ENCODE measurements at regions not wholly inside any gene's neighbourhood (a gene's known extent, or its start where the extent isn't known, plus 50 kb on each side); places are given as distances from the start of the nearest gene placed in this dataset.
"Not testable (repeated sequence)": the region's sequence is repeated elsewhere in the genome, so short reads cannot be mapped to it uniquely, and the experiment has no call there.

DNA sequence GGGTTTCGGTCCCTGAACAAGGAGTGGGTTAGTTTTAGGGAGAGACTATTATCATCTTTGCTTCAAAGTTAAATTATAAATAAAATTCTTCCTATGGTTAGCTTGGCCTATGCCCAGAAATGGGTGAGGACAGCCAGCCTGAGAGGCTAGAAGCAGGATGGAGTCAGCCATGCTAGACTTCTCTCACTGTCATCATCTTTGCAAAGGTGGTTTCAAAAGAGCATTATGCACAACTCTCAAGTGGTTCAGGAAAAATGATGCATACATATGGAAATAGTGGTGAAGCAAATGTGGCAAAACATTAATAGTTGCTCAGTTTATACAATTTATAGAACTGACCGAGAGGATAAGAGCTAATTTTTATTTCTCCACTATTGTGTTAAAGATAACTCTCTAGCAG is 124.3 kb upstream of the FOXN2 start:
- no peak for DNase-seq (ENCODE audit: low read depth in 2 of 2)

DNA sequence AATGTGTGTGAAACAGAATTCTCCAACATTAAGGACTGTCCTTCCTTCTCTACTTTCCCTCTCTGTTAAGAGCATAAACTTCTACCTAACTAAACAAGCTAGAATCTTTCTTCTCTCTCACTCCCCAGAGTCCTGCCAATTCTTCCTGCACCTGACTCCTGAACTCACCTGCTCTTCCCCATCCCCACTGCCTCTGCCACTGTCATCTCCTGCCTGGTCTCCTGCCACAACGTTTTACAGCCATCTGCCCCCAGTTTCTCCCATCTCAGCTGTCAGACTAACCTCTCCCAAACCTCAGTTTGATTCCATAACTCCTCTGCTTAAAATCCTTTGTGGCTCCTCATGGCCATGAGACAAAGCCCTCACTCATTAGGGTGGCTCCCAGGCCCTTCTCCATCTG is 119.8 kb upstream of the FOXN2 start:
- no peak for DNase-seq (ENCODE audit: low read depth in 2 of 2)

DNA sequence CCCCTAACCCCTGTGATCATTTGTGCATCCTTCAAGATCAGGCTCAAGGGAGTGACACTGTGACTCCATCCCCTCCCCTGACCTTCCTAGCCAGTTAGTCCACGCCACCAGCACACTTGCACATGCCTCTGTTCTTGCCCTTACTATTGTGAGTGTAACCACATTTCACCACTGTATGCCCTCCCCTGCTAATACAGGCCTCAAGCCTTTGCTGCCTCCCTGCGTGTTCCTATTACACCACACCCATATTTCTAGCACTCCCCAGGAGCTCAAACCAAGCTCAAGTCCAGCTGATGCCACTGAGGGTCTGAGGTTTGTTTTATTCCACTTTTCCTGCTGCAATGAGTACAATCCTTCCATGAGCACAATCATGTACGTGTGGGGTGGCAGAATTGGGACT is 119.3 kb upstream of the FOXN2 start:
- DNase-seq (ENCODE audit: low read depth in 2 of 2), result no peak

DNA sequence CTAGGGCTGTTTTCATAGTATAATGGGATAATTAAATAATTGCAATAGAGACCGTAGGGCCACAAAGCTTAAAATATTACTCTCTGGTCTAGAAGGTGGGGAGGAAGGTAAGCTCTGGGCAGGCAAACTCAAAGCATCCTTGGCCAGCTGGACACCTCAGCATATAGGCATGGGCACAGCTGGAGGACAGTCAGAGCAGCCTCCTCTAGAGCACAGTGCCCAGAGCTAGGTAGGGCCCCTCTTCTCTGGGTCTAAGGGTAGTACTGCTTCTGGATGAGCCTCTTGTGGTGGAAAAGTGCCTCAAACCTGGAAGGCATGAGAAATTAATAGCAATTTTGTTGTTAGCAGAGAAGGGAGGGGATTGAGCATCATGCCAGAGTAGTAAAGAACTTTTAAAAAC is 116.9 kb upstream of the FOXN2 start:
- DNase-seq (ENCODE audit: low read depth in 2 of 2), result no peak

DNA sequence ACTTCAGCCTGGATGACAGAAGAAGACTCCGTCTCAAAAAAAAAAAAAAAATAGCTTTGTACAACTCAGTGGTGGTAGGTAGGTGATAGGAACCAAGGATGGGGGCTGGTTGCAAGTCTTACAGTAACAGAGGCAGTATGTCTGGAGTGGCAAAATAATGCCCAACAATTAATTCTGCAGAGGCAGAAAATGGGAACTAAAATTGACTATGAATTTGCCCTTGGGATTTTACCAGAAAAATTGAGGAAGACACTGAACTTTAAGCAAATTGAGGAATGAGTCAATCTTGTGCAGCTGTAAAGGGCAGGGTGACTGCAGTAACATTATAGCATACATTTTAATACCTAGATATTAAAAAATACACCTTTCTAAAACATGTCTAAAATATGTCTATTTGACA is 116.1 kb upstream of the FOXN2 start:
- DNase-seq (ENCODE audit: low read depth in 2 of 2), result no peak

DNA sequence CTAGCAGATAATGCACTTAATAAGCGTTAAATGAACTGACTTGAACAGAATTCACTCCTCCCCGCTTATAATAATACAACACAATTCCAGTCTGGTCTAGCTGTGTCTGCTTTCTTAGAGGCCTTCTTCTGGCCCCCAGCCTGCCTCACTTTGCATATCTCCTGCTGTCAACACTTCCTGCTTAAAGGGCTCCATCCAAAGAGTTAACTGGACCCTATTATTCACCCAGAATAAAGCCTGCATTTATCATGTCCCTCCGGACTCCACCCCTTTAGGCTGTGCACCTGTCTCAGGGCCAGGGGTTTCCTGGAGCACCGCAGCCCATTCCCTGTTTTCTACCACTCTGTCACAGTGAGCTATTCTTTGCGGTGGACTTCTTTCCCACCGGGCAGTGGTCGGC is 115.4 kb upstream of the FOXN2 start:
- no peak for DNase-seq (ENCODE audit: low read depth in 2 of 2)

DNA sequence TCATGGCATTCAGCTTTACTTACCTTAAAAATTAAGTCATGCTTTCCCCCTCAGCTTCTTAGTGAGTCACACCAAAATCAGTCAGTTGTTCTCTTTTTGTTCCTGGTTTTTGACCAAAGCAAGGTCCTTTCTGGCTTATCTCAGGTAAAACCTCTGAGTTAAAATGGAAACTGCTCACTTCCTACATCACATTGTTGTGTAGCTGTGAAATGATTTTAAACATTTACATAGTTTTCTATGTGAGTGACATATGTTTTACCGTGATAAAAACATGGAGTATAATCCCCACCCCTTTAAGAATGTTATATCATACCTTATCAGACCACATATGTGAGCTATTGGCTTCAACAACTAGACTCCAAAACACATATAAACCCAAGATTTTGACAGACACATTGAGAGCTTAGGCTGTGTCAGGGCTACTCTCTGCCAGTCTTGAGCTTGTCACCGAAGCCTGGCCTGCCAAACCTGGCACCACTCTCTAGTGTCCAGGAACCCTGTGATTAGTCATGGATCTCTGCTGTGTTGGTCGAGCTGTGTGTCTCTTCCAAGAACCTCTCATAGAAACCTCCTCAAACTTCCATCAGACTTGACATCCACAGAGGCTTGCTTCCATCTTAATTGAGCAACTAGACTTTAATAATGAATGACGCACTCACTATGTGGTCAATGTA is 113.7 kb upstream of the FOXN2 start:
- no peak for DNase-seq (ENCODE audit: low read depth in 2 of 2)

DNA sequence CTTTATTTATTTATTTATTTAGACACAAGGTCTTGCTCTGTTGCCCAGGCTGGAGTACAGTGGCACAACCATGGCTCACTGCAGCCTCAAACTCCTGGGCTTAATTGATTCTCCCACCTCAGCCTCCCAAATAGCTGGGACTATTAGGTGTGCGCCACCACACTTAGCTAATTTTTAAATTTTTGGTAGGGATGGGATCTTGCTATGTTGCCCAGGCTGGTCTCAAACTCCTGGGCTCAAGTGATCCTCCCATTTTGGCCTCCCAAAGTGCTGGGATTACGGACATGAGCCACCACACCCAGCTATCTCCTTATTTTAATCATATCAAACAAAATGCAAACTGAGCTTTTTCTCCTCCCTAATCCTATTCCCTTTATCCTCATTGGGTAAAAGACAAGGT is 113.0 kb upstream of the FOXN2 start:
- DNase-seq (ENCODE audit: low read depth in 2 of 2), result not testable (repeated sequence)

DNA sequence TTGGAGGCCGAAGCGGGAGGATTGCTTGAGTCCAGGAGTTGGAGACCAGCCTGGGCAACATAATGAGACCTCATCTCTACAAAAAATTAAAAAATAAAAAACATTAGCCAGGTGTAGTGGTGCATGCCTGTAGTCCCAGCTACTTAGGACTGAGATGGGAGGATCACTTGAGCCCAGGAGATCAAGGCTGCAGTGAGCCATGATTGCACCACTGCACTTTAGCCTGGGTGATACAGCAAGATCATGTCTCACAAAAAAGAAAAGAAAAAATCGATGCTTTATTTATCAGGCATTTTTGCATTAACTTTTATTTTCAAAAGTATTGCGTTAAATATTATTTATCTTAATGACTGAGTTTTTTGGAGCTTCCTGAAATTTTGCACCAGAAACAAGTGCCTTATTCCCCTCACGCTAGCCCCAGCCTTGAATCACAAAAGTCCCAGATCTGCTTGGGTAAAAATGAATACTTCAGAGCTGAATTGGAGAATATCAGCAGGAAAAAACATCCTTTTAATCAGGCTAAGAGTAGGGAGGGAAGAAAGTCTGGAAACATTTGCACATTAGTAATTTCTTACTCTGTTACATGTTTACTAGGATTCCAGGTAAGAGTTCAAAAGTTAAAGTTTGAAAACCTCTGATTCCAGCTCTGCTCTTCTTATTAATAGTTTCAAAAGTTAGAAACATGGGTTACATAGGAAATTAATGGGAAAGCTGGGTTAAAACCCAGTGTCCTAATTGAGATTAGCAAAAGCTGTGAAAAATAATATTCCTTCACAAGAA is 111.4 kb upstream of the FOXN2 start:
- no peak for DNase-seq (ENCODE audit: low read depth in 2 of 2)

DNA sequence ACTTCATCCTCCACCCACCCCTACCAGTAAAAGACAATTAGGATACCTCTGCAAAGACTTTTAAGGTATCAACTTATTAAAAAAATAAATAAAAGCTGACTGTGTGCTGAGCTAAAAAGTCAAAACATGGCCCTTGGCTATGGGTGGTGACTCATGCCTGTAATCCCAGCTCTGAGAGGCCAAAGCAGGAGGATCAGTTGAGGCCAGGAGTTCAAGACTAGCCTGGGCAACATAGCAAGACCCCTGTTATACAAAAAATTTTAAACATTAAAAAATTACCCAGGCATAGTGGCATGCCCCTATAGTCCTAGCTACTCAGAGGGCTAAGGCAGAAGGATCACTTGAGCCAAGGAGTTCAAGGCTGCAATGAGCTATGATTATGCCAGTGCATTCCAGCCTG is 110.8 kb upstream of the FOXN2 start:
- no peak for DNase-seq (ENCODE audit: low read depth in 2 of 2)

DNA sequence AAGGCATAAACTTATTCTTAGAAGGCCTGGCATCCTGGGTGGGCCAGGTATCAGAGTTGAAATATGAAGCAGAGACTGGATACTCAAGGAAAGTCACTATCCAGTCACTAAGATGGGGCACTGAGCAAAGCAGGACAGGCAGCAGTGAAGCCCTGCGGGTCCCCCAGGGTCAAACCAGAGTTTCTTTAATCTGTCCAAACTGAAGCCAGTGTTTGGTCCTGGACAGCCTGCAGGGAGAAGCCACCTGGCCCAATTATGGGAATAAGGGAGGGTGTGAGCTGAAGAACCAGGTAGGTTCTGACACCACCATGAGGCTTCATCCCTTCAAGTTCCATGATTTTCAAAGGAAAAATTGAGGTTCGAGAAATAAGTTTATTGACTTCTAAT is 109.7 kb upstream of the FOXN2 start:
- no peak for DNase-seq (ENCODE audit: low read depth in 2 of 2)

DNA sequence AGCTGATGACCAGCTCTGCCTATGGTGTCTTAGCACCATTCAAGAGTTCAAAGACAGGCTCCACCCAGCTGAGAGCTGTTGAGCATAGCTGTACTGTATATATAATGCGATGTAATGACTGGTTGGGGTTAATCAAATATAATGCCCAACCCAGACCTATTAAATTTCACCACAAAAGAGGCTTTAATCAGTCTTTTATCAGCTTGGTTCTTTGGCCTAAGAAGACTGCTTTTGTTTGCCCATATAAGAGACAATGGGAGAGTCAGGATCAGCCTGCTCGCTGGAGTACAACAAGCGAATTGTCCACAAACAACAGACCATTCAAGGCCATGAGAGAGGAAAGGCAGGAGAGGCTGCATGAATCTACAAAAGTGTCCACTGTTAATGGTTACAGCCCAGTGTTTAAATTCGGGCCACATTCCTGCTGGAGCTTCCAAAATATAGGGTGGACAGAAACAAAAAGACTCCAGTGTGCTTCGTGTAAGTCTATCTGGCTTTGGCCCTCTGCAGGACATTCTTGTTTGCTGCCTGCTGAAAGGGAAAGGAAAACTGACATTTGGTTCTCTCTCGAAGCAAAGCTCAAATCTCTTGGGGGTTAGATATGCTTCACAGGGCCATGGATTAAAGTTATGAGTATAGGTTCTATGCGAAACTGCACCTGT is 109.2 kb upstream of the FOXN2 start:
- DNase-seq (ENCODE audit: low read depth in 2 of 2), result no peak

DNA sequence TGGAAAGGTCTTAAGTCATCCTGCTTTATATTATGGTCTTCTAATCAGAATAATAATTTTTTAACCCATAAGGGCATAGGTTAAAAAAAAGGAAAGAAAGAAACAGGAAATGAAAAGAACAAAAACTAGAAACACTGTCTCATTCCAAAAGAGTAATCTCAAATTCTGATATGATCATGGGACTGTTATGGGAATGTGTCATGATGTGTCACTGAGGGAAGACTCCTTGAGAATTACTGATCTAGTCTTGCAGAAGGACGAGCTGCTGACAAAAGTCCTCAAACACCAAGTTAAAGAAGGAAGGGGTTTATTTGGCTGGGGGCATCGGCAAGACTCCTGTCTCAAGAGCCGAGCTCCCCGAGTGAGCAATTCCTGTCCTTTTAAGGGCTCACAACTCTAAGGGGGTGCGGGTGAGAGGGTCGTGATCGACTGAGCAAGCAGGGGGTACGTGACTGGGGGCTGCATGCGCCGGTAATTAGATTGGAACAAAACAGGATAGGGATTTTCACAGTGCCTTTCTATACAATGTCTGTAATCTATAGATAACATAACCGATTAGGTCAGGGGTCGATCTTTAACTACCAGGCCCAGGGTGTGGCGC is 108.3 kb upstream of the FOXN2 start:
- DNase-seq (ENCODE audit: low read depth in 2 of 2), result not testable (repeated sequence)

DNA sequence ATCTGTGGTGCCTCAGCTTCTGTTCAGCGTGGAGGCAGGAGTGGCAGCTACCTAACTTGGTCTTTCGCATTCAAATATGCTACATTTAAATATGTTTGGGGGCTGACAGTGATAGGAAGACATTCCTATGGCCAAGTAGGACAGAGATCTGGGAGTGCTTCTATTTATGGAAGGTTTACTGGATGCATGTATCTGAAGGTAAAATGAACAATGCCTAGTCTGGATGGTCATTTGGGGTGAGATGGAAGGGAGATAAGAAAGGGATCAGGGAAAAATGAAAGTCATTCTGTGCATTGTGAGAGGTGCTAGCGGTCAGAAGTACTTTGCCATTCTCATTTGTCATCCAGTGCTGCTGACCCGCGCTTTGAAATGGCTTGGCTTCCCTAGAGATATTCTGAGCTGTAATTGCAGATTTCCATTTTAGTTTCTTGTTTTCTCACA is 107.3 kb upstream of the FOXN2 start:
- no peak for DNase-seq (ENCODE audit: low read depth in 2 of 2)

DNA sequence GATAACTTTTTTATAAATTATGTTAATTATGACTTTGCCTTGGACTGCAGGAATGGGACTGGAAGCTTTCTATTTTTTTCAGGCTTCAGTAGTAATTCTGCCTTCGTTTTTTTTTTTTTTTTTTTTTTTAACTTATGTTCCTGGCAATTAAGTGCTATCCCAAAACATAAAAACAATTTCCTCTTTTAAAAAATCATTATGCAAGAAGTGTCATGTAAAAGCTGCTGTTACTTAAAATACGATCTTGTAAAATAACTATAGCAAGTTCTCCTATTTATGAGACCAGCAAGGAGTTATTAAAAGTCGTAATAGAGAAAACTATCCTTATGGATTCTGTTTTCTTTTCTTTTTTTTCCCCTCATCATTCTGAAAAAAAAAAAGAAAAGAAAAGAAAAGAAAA is 106.6 kb upstream of the FOXN2 start:
- DNase-seq (ENCODE audit: low read depth in 2 of 2), result no peak

DNA sequence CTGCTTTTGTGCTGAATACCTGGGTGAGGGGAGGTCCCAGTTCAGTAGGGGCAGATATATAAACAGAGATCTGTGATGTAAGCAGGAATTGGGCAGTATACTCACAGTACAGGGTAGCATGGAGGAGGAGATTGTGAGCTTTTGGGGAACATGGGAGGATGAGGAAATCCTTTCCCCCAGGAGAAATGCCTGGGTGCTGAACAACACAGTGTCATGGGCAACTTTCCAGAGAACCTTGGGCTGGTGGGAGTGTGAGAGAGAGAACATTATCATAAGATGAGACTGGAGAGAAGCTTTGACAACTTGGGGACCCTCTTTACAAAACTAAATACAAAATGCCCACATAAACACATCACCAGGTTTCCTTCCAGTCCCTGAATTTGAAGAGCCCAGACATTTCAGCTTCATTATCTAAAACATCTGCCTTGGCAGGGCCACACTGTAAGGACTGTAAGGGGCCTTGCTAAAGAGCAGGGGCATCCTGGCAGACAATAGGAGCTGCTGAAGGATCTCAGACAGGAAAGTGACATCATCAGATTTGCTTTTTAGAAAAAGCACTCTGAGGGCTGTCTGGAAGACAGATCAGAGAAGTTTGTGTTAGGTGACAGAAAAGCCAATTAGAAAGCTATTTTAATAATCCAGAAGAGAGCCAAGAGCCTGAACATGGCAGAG is 105.1 kb upstream of the FOXN2 start:
- DNase-seq (ENCODE audit: low read depth in 2 of 2), result no peak

DNA sequence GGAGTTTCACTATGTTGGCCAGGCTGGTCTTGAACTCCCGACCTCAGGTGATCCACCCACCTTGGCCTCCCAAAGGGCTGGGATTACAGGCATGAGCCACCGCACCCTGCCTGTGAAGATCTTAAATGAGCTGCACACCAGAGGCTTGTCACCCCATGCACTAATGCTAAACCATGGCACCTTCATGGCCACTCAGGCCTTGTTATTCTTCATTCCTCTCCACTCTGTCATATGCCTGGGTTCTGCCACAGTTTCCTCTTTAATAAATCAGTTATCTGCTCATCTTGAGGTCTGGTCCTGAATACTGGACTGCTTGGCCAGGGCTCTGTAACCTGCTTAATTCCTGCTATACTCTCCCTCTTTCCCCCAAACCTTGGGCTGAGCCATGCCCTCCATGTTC is 104.3 kb upstream of the FOXN2 start:
- DNase-seq (ENCODE audit: low read depth in 2 of 2), result no peak

DNA sequence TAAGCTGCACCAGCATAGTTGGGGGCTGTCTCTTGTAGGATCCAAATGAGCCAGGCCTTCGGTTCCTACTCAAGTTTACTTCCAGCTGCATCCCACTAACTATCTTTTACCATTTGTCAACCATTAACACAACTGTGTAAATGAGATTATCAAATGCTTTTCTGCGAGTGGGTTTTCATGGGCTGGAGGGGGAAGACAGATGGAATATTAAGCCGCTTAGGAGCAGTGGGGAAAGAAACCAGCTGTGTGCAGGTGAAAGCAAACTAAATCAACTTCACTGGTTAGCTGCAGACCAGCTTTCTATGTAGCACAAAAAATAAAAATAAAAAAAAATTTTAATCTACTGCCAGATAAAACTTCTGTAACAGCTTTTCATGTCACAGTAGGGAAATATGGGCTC is 100.8 kb upstream of the FOXN2 start:
- no peak for DNase-seq (ENCODE audit: low read depth in 2 of 2)

DNA sequence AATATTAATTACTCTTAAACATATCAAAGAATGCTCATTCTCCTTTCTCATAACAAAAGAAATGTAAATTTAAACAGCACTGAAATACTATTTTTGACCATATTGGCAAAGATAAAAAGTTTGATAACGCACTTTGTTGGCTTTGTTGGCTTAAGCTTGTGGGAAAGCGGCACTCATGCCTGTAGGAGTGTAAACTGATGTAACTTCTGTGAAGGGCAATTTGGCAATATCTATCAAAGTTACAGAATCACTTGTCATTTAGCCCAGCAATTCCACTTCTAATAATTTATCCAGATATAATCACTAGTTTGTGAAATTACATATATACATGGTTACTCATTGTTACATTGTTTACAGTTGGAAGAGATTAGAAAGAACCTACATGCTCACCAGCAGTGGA is 96.3 kb upstream of the FOXN2 start:
- DNase-seq (ENCODE audit: low read depth in 2 of 2), result no peak

DNA sequence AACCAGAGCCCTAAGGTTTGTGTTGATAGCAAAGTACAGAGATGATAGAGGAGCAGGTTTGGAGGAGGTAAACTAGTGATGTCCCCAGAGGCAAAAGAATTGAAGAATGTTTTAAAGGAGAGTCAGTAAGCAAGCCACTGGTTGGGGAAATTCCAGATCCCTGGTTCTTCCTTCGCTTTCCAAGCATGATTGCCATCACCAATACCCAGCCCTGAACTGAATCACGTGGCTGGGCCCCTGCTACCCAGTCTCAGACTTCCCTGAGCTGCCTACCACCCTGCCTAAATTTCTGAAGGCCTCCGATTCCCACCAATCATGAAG is 95.3 kb upstream of the FOXN2 start:
- no peak for DNase-seq (ENCODE audit: low read depth in 2 of 2)

DNA sequence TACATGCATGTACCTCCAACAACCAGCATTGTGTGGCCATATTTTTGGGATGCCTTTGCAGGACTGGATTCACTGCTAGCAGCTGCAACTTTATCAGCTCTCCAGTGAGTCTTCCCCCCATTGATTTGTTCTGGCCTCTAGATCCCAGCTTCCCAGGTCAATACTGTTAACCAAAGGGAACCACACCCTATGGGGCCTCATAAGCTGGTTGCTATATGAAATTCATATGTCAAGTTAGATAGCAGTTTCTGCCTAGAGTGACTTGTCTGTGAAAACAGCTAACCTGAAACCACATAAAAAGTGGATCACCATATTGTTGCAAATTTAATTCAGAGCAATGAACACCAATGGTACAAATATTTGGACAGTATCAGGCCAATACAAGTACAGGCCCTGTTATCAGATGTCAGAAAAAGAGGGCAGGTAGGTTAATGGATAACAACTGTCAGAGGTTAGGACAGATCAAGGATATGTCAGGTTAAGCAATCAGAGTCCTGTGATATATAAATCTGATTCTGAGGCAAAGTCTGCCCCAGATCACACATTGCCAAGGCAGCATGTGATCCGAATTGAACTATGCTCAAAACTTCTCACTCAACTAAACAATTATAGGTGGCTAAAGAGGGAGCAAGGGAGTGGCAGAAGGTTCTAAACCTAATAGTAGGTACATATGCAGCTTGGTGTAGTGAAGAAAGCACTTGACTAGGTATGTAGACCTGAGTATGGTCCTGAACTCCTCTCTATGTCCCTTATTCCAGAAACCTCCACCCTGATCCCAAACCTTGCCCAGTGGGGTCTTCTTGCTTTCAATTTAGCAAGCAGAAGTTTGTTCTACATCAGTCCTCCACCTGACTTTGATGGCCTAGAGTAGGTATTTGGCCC is 94.7 kb upstream of the FOXN2 start:
- no peak for DNase-seq (ENCODE audit: low read depth in 2 of 2)

Measured in stimulated activated CD8-positive, alpha-beta memory T cell treated with anti-CD3 and anti-CD28 coated beads, Interleukin-15, amount 100 ng/mL, for 48 hours (primary cell).